ENCODE measurements at regions not wholly inside any gene's neighbourhood (a gene's known extent, or its start where the extent isn't known, plus 50 kb on each side); places are given as distances from the start of the nearest gene placed in this dataset.

DNA sequence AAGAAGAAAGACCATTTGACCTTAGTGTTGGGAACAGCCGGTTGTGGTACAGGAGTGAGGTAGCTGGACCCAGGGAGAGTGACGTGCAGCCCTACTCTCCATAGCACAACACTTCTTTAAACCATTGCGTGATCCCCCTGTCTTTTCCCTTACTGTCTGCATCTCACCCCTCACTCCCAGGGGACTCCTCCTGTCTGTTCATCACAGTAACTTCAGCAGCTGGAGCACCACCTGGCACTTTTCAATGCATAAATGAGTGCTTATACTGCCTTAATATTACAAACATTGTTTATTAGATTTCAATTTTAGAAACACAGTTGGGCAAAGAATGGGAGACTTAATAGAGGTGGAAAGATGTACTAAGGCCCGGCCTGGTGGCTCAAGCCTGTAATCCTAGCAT is 285.5 kb downstream of the UQCRFS1 start:
- no peak for DNase-seq

DNA sequence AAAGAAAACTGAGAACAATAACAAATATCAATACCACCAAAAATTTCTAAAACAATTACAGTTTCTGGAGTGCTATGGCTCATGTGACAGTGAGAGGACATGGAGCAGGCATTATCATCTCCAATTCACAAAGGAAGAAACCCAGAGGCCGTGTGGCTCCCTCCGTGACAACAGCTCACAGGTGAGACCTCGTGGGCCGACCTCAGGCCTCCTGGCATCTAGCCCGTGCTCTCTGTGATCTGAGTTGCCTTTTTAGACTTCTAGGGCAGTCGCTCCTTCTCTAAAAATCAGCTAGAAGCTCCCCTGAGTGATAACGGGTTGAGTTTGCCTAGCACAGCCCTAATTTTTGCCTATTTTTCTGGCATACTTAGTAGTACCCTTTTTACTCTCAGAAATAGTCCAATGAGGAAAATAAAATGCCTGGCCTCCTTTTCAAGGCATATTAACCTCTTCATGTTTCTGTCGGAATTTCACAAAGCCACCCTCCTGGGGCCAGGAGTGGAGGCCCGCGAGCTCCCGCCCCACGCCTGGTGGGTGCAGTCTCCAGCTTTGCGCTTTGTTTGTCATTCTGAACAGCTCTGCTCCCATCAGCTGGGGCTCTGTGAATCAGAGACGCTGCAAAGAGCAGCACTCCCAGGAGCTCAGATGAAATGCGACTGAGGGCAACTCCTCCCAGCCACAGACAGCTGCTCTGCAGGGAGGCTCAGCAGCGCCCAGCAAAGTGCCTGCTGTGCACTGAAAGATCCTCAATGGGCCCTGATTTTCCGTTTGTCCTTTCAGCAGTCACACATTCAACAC is 292.5 kb downstream of the UQCRFS1 start:
- no peak for DNase-seq

DNA sequence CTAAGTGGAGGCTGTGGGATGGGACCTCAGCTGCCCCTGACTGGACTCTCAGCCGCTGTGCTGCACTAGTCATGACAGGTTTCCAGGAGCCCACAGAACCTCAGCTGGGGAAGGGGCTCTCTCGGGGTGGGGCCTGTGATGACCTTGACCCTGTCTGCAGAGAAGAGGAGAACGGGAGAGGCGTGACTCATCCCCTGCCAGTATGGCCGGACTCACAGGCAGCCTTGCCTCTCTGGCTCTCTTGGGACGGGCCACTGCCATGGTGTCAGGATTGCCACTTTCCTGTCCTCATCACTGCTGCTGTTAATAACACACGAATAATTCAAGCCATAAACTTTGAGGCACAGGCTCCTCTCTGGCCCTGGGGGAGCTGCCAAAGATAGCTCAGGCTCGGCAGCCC is 295.3 kb downstream of the UQCRFS1 start:
- DNase-seq = no peak

DNA sequence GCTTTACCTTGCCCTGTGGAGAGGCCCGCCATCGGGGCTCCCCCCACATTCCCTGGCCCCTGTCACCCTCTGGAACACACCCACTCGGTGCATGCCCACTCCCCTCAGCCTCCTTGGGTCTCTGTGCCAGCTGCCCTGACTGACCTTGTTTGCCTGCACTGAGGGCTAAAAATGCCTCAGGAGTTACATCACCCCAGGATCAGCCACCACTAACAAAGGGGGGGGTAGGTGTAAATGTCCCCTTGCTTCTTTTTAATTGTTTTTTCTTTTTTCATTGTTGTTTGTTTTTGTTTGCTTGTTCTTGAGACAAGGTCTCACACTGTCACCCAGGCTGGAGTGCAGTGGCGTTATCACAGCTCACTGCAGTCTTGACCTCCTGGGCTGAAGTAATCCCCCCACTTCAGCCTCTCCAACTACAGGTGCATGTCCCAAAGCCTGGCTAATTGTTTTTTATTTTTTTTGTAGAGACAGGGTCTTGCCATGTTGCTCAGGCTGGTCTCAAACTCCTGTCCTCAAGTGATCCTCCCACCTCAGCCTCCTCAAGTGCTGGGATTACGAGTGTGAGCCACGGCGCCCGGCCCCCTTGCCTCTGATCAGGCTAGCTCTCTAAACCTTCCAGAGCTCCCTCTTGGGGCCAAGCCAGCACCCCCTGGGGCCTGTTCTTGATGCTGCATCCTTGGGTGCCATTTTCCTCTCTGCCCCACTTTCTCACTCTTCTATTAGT is 297.1 kb downstream of the UQCRFS1 start:
- no peak for DNase-seq

DNA sequence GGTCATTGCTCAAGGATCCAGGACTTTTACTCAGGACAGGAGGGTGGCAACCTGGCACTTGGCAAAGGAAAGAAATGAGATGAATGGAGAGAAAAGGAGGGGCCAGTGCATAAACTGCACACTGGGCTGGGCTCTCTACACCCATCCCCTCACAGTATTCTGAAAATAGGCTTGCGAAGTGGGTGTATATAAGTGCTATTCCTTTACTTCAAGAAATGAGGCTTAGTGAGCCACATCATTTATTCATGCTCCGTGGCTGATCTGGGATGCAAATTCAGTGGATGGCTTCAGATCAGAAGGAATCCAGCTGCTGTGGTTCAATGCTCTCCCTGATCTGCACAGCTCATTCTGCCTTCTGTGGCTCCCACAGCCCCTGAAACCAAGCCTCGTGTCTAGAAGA is 297.7 kb downstream of the UQCRFS1 start:
- no peak for DNase-seq

DNA sequence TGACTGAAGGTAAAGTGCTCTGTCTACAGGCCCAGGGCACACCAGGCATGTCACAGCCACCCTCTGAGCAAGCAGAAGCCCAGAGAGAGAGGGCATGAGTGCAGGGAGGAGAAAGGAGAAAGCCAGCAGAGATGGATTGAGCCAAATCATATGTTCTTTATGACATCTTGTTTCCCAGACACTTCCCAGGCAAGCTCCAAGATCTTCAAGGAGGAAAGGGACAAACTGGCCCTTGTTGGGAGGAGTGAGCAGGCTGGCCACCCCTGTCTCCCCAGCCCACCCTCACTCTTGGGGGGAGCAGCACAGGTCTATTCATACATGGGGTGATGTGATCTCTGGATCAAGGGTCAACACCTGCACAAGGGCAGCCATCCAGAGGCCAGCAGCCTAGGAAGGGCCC is 298.8 kb downstream of the UQCRFS1 start:
- no peak for DNase-seq

DNA sequence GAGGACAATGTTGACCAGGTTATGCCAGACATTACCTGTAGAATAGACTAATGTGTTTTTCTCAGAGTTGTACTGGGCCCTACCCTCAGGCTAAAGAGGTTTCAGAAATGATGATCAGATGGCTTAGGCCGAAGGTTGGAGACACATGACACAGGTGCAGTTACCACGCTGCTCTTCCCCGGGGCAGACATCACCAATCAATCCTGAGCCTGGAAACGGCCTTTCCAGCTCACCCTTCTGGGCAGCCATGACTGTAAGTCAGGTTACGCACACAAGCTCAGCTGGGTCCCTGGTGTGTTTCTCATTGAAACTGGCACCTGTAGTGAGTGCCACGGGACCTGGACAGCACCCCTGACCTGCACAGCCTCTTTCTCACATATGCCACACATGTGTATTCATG is 299.3 kb downstream of the UQCRFS1 start:
- no peak for DNase-seq

DNA sequence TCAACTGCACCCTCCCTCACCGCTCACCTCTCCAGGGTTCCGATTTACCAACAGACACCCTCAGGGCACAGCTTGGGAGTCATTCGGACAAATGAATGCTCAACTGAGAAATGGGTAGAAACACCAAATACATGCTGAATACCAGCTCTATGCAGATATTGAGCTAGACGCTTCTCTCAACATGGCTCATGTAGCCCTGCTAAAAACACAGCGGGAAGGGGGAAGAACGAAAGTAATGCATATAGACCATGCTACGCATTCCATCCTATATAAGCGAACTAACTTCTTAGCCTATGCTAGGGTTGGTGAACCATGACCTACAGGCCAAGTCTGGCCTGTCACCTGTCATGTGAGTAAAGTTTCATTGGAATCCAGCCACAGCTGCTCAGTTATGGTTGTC is 304.0 kb downstream of the UQCRFS1 start:
- DNase-seq = no peak

DNA sequence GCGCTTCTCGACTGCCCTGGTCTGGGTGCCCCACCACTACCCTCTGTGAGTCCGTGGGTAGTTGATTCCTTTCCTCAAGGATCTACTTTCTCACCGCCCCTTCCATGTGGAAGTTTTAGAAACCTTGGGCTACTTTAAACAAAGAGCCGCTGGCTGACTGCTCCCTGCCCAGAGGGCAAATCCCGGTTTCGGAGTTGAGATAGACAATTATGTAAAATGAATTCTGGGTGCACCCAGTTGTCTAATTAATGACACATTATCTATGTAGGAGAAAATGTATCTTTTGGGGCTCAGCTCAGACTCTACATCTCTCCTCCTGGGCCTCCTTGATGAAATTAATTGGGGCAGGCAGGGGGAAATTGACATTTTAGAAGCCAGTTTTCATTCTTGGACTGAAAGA is 305.4 kb downstream of the UQCRFS1 start:
- DNase-seq = no peak

DNA sequence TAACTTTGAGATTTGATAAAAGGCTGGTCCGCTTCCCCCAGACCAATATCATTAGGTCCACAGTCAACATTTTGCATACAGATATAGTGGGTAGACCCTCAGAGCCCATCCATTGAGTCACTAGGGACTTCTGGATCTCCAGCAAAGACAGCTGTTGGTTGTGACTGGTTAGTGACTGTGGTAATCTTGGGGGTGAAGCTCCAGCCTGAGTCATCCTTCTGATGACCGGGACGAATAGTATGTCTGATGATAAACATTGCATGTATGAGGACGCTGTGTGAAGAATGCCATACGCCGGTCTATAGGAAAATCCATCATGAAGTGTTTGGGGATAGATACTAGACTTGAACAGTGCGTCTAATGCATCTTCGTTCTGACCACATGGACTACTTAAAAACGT is 307.0 kb downstream of the UQCRFS1 start:
- DNase-seq = no peak

DNA sequence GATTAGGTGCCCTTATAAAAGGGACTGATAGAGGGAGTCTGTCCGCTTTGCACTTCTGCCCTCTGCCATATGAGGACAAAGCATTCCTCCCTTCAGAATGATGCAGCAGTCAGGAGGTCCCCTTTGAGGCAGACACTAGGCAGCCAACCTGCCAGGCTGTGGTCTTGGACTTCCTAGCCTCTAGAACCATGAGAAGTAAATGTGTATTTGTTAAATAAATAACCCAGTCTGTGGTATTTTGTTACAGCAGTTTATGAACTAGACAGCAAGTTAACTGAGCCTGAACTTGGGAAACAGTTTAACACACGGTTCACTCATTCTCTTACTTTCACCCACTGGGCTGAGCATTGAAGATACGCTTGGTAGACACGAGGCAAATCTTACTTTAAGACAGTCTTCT is 313.2 kb downstream of the UQCRFS1 start:
- no peak for DNase-seq

DNA sequence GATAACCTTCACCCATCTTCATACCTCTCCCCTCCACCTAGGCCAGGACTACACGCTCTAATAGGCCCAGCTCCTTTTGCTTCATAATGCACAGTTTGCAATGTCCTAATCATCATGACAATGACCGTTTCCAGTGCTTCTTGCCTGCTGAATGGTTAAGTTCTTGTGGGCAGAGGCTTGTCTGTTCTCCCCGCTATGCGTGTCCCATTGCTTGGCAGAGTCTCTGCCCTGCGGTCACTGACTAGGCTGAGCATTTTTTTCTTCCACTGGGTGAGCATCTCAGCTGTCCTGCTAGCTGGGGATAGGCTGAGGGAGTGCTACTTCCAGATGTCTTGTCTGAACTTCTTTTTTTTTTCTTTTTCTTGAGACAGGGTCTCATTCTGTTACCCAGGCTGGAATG is 314.7 kb downstream of the UQCRFS1 start:
- DNase-seq = no peak

DNA sequence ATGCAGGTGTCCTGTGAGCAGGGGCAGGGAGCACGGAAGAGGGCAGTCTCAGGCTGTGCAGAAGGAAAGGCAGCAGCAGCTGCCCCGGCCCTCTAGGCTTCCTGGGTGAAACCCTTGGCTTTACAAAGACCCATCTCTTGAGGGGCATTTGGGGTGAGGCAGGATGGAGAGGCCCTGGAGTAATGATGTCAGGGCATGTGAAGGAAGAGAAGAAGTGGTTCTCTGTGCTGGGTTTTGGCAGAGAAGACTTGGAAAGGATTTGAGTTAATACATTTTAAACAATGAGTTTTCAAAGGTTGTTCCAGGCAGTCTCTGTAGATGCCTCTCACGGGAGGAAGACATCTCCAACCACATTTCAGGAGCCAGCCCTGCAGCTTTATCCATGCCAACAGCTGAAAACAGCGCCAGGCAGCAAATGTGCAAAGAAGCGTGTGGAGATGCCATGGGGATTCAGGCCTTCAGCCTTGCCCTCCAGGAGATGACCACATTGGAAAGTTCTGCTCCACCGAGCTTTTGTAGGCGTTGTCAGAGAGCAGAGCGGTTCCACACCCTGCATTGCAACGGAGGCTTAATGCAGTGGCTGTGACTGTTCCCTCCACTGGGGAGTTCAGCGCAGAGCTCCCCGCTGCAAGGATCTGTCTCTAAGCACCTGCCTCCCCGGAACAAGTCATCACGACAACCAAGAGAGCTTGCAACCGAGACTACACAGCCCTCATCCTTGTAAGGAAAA is 322.8 kb downstream of the UQCRFS1 start:
- no peak for DNase-seq

DNA sequence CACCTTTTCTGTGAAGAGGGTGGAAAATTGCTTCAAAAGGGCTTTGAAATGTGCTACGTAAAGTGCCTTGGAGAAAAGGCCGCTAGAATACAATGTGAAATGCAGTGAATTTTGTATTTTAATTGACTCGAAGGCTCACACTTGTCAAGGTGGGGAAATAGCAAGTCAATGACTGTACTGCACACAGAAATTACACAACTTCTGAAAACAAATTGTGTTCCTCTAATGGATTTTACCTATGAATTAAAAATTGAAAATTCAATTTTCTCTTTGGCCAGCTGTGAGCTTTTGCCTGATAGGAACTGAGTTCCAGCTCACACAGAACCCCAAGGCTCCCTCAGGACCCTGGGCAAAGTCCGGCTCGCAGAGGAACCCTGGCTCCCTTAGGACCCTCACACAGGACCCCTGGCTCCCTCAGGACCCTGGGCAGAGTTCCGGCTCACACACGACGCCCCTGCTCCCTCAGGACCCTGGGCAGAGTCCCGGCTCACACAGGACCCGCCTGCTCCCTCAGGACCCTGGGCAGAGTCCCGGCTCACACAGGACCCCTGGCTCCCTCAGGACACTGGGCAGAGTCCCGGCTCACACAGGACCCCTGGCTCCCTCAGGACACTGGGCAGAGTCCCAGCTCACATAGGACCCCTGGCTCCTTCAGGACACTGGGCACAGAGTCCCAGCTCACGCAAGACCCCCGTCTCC is 324.9 kb downstream of the UQCRFS1 start:
- DNase-seq = no peak

DNA sequence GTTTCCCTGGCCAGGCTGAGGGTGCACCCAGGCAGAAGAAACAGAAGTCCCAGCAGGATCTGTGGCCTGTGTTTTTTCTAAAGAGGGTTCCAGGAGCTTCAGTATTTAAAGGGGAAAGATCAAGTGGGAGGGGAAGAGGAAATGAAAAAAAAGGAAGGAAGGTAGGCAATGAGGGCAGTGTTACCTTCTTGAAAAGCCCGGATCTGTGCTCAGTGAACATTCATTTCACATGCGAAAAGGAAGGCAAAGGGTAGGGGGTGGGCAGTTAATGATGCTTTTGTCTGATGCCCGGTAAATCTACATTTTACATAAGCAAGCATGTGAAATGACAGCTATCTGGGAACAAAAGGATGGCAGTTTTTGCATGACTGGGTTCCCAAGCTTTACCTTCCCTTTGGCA is 326.2 kb downstream of the UQCRFS1 start:
- DNase-seq = no peak

DNA sequence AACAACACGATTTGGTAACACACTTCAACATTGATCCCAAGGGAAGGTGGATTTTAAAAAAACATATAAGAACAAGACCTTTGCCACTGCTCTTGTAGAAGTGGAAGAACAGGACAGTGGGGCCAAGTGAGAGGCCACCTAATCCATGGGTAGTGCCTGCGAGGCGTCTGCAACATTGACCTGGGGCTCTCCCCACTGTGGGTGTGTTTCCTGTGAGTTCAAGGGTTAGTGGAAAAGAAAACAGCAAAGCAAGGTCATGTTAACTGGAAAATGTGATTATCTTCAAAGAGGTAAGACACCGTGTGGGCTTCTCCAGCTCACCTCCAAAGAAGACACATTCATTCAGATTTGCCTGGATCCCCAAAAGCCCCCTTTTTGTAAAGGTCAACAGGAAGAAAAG is 327.0 kb downstream of the UQCRFS1 start:
- DNase-seq = no peak

DNA sequence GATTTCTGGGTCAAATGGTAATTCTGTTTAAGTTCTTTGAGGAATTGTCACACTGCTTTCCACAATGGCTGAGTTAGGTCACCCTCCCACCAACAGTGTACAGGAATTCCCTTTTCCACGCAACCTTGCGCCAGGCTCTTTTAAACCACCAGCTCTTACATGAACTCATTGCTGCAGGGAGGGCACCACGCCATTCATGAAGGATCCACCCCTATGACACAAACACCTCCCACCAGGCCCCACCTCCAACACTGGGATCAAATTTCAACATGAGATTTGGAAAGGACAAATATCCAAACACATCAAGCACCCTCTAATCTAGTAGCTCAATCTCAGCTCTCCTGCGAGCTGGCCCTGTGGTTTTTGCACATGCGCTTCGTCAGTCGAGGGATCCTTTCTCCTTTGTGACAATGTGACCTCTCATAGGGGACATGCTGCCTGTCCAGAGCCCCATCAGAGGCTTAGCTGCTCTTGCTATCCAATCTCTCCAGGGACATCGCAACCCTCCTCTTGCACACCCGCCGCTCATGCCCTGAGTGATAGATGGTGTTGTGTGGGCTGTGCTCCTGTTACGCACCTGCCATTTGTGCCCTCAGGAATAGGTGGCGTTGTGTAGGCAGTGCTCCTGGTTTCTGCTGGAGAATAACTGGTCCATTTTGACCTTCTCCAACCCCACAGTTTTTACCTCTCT is 328.0 kb downstream of the UQCRFS1 start:
- DNase-seq = no peak

DNA sequence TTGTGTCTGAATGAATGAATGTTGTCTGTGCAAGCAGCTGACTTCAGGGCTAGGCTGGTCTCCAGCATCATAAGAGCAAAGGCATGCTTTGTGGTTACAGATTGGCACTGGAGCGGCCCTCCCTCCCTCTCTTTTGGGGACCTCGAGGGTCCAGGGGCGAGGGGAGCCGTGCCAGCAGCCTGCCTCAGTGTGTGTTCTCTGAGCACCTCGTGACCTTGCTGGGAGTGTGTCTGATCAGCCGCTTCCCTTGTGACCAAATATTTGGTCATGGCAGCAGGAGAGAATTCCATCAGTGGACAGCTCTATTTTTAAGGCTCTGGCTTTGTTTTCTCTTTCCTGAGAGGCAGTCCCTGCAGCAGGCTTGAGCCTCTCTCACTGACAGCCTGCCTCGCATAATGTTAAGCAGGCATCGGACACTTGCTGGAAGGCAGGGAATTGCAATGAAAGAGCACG is 329.7 kb downstream of the UQCRFS1 start:
- no peak for DNase-seq

DNA sequence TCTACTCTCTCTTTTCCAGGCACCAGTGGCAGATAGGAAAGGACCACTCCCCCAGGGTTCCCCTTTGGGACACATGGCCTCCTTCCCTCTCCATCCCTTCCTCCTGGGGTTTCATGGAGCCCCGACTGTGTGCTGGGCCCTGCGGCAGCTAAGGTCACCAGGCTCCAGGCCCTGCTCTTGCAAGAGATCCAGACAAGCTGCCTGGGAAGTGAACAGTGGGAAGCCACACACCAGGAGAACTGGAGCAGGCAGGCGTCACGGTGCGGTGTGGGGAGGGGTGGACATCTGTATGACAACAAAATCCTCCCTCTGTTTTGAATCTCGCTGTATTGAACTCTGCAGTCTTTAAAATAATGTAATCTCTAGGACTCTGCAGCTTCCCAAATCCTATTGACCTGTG is 330.1 kb downstream of the UQCRFS1 start:
- no peak for DNase-seq

DNA sequence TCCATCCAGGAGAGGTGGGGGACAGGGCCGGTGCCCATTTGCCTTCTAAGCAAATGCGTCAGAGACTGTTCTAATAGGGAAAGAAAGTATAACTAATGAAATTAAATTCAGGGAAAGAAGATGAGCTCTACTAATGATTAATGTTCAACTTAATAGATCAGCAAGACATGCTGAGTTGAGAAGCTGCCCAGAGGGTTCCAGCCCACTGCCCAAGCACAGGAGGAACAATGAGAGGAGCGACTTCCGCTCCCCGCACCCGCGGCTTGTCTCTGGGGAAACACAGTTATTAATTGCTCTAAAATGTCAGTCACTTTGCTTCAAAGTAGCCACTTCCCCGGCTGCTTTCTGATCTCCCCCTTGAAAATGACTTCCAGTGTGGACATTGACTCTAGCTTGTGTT is 331.3 kb downstream of the UQCRFS1 start:
- no peak for DNase-seq

DNA sequence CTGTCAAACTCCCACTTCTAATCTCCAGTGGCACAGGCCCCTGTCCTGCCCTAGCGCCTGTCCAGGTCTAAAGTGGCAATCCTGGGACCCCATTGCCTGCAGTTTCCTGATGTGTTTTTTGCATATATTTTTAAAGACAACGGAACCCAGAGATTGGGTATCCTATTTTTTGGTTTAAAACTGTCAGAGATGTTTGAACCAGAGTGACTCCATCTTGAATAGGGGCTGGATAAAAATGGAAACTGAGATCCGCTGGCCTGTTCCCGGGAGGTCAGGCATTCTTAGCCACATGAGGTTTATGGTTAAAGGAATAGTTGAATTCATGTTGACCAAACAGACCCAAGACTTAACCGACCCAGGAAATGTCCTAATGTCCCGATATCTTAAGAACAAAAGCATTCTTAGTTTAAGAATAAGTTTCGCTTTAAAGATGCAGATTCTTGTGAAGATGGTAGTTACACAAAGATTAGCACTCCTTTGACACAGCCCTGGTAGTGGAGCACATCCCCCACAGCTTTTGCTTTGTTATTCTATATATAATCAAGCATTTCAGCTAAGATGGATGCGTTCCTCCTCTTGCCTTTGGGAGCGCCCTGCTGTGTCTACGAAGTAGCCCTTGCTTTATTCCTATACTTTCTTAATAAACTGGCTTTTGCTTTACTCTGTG is 332.1 kb downstream of the UQCRFS1 start:
- no peak for DNase-seq
